ENCODE measurements at regions not wholly inside any gene's neighbourhood (a gene's known extent, or its start where the extent isn't known, plus 50 kb on each side); places are given as distances from the start of the nearest gene placed in this dataset.
"Not testable (repeated sequence)": the region's sequence is repeated elsewhere in the genome, so short reads cannot be mapped to it uniquely, and the experiment has no call there.

DNA sequence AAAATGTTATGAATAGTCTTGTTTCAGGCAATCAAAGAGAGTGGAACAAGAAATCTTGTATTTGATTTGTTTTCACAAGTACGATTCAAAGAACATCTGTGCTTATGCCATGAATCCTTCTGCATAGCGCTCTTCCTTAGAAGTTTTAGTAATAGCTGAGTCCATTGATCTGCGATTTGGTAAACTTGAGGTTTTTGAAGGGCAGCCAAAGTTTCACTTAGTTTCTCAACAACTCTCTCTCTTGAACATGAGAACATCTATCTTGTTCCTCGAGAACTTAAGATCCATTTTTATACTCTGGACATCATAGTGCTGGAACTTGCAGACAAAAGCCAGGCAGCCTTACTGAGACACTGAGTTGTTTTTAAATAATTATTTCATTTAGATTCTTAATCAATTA is 96.2 kb upstream of the USP15 start:
- DNase-seq: no peak

GRCh38 chr12:62166525-62166924 is 93.7 kb upstream of the USP15 start:
- no peak for DNase-seq

- DNase-seq: no peak
These were observed 91.8 kb upstream of the USP15 start for GRCh38 chr12:62168411-62168810.

DNA sequence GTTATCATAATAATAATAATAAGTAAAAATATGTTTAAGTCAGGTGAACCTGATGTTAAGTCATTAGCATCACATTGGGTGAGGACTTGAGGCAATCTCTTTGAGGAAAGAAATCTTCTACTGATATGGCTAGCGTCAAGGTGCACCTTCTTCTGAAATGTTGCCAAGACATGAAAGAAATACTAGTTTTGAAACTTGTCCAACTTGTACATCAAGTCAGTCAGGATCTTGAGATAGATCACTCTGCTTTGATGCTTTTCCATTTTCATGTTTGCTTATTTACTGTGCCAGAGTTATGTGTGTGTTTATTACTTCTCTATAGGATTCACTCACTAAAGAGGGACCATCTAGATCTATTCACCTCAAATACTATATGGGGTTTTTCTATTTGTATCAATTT is 90.0 kb upstream of the USP15 start:
- DNase-seq: no peak

- DNase-seq: no peak
These were observed 69.3 kb upstream of the USP15 start for GRCh38 chr12:62190689-62191490.

DNA sequence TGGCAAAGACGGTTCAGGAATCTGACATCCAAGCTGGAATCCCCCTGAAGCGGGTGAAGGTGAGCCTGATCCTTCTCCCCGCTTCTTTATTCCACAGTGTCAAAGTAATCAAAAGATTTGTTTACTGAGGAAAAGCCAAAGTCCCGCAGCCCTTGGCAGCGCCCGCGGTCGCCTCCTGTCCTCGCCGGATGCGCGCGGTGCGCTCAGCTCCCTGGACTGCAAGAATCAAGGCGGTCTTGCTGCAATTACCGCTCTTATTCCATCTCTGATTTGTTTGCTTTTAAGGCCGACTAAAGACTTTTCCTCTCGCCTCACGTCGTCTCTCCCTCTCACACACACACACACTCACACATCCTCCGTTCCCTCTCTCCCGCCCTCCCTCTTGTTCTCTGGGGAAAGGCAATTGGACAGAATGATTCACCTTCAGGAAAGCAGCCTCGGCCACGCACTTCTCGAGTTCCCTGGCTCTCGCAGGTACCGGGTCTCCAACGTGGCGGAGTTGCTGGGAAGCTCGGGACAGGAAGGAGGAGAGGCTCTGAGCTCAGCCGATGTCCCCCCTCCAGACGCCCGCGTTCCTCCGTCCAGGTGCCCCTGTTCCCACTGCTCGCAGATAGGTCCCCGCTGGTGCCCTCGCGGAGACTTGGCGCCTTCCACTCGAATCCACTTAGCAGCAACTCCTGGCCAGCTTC is 68.6 kb upstream of the USP15 start:
- DNase-seq: no peak

DNA sequence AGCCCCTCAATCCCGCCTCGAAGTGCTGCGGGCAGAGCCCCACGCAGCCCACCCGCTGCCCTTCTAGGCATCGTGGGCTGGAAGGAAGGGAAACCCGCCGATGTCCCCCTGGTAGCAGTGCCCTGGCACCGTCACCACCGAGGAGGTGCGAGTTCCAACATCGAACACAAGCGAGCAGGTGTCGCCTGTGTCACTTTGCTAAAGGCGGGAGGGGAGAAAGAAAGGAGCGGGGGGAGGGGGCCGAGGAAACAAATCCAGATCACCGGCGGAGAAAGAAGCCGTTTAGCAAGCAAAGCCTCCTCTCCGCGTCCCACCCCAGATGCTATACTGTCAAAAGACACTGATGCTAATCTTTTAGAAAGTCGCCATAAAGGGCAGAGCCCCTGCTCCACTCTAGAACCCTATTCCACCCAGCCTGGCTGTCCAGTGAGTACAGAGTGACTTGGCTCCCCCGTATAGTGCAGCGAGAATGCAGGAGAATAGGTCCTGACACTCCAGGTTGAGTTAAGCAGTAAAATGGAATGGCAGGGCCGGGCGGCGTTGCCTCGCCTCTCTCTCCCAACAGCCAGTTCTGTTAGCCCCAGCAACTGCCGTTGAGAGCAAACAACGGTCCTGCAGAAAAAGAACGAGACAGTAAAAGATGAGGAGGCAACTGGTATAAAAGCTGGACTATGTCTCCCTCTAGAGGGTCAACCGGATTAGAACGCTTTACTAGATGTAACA is 67.9 kb upstream of the USP15 start:
- peak; percentile 95 for DNase-seq

DNA sequence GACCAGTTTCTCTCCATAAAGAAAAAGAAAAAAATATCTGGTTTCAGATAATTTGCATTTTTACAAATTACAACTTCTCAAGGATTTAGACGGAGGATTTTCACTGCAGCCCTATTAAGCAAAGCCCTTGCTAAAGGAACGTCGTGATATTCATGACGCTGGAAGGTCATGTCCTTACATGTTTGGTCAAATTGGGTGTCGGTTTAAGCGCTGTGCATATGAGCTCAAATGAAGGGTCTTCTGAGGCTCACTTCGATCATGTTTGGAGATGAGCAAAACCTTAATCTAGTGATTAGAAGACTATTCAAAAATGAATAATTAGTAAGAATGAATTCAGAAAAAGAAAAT is 67.3 kb upstream of the USP15 start:
- no peak for DNase-seq

GRCh38 chr12:62194031-62194430 is 66.2 kb upstream of the USP15 start:
- DNase-seq: no peak

- DNase-seq: no peak
These were observed 65.6 kb upstream of the USP15 start for GRCh38 chr12:62194616-62195015.

DNA sequence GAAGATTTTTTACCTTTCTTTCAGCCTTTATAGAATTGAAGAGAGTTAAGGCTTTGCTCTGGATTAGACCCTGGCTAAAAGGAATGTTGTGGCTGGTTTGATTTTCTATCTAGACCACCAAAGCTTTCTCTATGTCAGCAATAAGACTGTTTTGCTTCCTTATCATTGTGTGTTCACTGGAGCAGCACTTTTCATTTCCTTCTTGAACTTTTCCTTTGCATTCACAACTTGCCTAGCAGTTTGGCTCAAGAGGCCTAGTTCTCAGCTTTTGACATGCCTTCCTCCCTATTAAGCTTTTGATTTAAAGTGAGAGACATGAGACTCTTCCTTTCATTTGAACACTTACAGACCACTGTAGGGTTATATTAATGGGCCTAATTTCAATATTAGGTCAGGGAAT is 64.1 kb upstream of the USP15 start:
- DNase-seq: no peak

DNA sequence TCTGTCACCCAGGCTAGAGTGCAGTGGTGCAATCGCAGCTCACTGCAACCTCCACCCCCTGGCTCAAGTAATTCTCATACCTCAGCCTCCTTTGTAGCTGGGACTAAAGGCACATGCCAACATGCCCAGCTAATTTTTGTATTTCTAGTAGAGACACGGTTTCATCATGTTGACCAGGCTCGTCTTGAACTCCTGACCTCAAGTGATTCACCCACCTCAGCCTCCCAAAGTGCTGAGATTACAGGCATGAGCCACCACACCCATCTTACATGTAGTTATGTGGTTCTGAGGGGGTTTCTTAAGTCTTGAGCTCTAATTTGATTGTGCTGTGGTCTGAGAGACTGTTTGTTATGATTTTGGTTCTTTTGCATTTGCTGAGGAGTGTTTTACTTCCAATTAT is 57.3 kb upstream of the USP15 start:
- DNase-seq: not testable (repeated sequence)

GRCh38 chr12:62205346-62205745 is 54.9 kb upstream of the USP15 start:
- DNase-seq: no peak

- DNase-seq: no peak
These were observed 53.0 kb upstream of the USP15 start for GRCh38 chr12:62207248-62207647.
